ENCODE measurements at regions not wholly inside any gene's neighbourhood (a gene's known extent, or its start where the extent isn't known, plus 50 kb on each side); places are given as distances from the start of the nearest gene placed in this dataset.

DNA sequence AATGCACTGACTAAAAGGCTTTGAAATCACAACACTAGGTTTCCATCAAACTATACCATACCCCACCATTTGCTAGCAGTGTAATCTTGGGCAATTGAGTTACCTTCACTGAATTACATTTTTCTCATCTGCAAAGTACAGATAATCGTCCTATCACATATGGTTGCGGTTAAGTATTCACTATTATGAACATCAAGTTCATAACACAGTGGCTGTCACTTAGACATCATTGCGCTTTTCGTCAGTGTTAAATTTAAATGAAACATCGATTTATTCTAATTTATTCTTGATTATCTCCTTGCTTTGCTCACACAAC lies 505.9 kb downstream of the CPS1 start:
- H4K20me1 ChIP-seq (ENCODE audit: insufficient read depth, low read length): no peaks in the 10 kb centered on the region
- Mint-ChIP-seq H3K4me1 (no peaks in the 10 kb centered on the region), H3K9me3 (no peaks in the 10 kb centered on the region), H3K4me3 (no peak overlapping the region), H3K27me3 (ENCODE audit: low read depth in 3 of 3) (no peaks in the 10 kb centered on the region), H3K36me3 (no peaks in the 10 kb centered on the region), H3K27ac (no peak overlapping the region)
- H2AFZ ChIP-seq (ENCODE audit: insufficient read depth, low read depth, low read length, poor library complexity, severe bottlenecking): no peak overlapping the region
- no peaks in the 10 kb centered on the region for H3K4me1 ChIP-seq (ENCODE audit: control insufficient read depth in 1 of 2, insufficient read depth in 2 of 2, low read length in 2 of 2)
- no peaks in the 10 kb centered on the region for H3K27me3 ChIP-seq (ENCODE audit: control insufficient read depth in 2 of 2, insufficient read depth in 2 of 2, low read length in 2 of 2)
- no peak overlapping the region for H3K27ac ChIP-seq (ENCODE audit: low read depth in 1 of 2, low read length in 2 of 2)
- no peak overlapping the region for H3K9ac ChIP-seq (ENCODE audit: insufficient read depth, low read length, poor library complexity, severe bottlenecking)
- H3K36me3 ChIP-seq (replicated peaks in 1 of 2; ENCODE audit: control insufficient read depth in 1 of 2, insufficient read depth in 2 of 2, low read length in 2 of 2): no peaks in the 10 kb centered on the region
- intact Hi-C loops (cut with micrococcal nuclease): no loop called here
- H3K9me3 ChIP-seq (replicated peaks in 1 of 2; ENCODE audit: control insufficient read depth in 1 of 2, insufficient read depth in 1 of 2, low read length in 2 of 2): no peaks in the 10 kb centered on the region
- no peak overlapping the region for H3K4me3 ChIP-seq (replicated peaks in 1 of 3; ENCODE audit: low read depth in 2 of 3, low read length in 3 of 3)
- no peaks in the 10 kb centered on the region for H3K79me2 ChIP-seq (ENCODE audit: insufficient read depth, low read length)
- TF ChIP-seq, protein P1, sequence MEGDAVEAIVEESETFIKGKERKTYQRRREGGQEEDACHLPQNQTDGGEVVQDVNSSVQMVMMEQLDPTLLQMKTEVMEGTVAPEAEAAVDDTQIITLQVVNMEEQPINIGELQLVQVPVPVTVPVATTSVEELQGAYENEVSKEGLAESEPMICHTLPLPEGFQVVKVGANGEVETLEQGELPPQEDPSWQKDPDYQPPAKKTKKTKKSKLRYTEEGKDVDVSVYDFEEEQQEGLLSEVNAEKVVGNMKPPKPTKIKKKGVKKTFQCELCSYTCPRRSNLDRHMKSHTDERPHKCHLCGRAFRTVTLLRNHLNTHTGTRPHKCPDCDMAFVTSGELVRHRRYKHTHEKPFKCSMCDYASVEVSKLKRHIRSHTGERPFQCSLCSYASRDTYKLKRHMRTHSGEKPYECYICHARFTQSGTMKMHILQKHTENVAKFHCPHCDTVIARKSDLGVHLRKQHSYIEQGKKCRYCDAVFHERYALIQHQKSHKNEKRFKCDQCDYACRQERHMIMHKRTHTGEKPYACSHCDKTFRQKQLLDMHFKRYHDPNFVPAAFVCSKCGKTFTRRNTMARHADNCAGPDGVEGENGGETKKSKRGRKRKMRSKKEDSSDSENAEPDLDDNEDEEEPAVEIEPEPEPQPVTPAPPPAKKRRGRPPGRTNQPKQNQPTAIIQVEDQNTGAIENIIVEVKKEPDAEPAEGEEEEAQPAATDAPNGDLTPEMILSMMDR (IDR thresholded peaks at IDR 0.05): no peak
- no peak for DNase-seq
- WGBS (ENCODE audit: insufficient coverage): 92% methylated on average over 2 of the region's 5 CpGs
- H3K4me2 ChIP-seq (replicated peaks; ENCODE audit: extremely low read depth, low read length, poor library complexity, severe bottlenecking): no peak overlapping the region

DNA sequence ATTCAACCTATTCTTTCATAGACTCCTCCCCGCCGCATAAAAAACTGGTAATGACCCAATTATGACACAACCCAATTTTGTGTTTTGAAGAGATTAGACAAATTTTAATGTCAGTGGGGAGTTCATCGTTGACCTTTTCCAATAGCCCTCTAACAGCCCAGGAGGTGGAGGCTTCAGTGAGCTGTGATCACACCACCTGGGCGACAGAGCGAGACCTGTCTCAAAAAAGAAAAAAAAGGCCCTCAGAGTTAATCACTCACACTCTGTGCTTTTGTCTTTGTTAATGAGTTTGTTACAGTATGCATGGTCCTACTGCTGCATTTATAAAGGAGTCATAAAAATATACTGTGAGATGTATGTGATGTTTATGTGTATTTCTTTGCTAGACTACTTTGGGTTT lies 510.6 kb downstream of the CPS1 start:
- no peaks in the 10 kb centered on the region for H3K9me3 ChIP-seq (replicated peaks in 1 of 2; ENCODE audit: control insufficient read depth in 1 of 2, insufficient read depth in 1 of 2, low read length in 2 of 2)
- no peak overlapping the region for H3K9ac ChIP-seq (ENCODE audit: insufficient read depth, low read length, poor library complexity, severe bottlenecking)
- no peaks in the 10 kb centered on the region for H3K27me3 Mint-ChIP-seq (ENCODE audit: low read depth in 3 of 3)
- H3K27ac Mint-ChIP-seq: no peak overlapping the region
- TF ChIP-seq, protein P1 (IDR thresholded peaks at IDR 0.05): no peak
- H3K4me3 Mint-ChIP-seq: no peak overlapping the region
- no peaks in the 10 kb centered on the region for H3K36me3 ChIP-seq (replicated peaks in 1 of 2; ENCODE audit: control insufficient read depth in 1 of 2, insufficient read depth in 2 of 2, low read length in 2 of 2)
- no peak overlapping the region for H3K4me2 ChIP-seq (replicated peaks; ENCODE audit: extremely low read depth, low read length, poor library complexity, severe bottlenecking)
- intact Hi-C loops (cut with micrococcal nuclease): no loop called here
- H3K27me3 ChIP-seq (ENCODE audit: control insufficient read depth in 2 of 2, insufficient read depth in 2 of 2, low read length in 2 of 2): no peaks in the 10 kb centered on the region
- DNase-seq: no peak
- no peak overlapping the region for H3K4me3 ChIP-seq (replicated peaks in 1 of 3; ENCODE audit: low read depth in 2 of 3, low read length in 3 of 3)
- no peaks in the 10 kb centered on the region for H3K79me2 ChIP-seq (ENCODE audit: insufficient read depth, low read length)
- no peak overlapping the region for H3K27ac ChIP-seq (ENCODE audit: low read depth in 1 of 2, low read length in 2 of 2)
- H3K36me3 Mint-ChIP-seq: no peaks in the 10 kb centered on the region
- no peaks in the 10 kb centered on the region for H4K20me1 ChIP-seq (ENCODE audit: insufficient read depth, low read length)
- no peak overlapping the region for H2AFZ ChIP-seq (ENCODE audit: insufficient read depth, low read depth, low read length, poor library complexity, severe bottlenecking)
- no peaks in the 10 kb centered on the region for H3K4me1 ChIP-seq (ENCODE audit: control insufficient read depth in 1 of 2, insufficient read depth in 2 of 2, low read length in 2 of 2)
- H3K4me1 Mint-ChIP-seq: no peaks in the 10 kb centered on the region
- 83% methylated on average over 1 of the region's 5 CpGs for WGBS (ENCODE audit: insufficient coverage)
- H3K9me3 Mint-ChIP-seq: peaks cover 0 to 3% (median 0%) of the 10 kb centered on the region in 7 donors
